Mesenchymal stem cell (in vitro differentiated cells and primary cell): ENCODE measurements at regions not wholly inside any gene's neighbourhood (a gene's known extent, or its start where the extent isn't known, plus 50 kb on each side); places are given as distances from the start of the nearest gene placed in this dataset.
"Not testable (repeated sequence)": the region's sequence is repeated elsewhere in the genome, so short reads cannot be mapped to it uniquely, and the experiment has no call there.

Experiments
- DNase-seq: peaks from one replicate; pipeline ENCODE4 v3.0.0-alpha.2; 2013
- H2AFZ ChIP-seq: one replicate; pipeline ENCODE4 v1.6.1; 2013; ENCODE audit warnings: low read depth, mild to moderate bottlenecking, control low read depth, inconsistent platforms, low read length, moderate library complexity
- H2AK5ac ChIP-seq: 2 replicates; pipeline ENCODE4 v1.6.1; 2013; ENCODE audit warnings: low read length, moderate library complexity, mild to moderate bottlenecking, inconsistent platforms; ENCODE audit not compliant: severe bottlenecking
- H2BK120ac ChIP-seq: one replicate; pipeline ENCODE4 v1.6.1; 2013; ENCODE audit warnings: low read depth, mild to moderate bottlenecking, inconsistent platforms, low read length, moderate library complexity
- H2BK12ac ChIP-seq, 2 experiments: one replicate each; pipeline ENCODE4 v1.6.1; 2013; ENCODE audit warnings: inconsistent platforms in 2 of 2, low read length in 2 of 2, mild to moderate bottlenecking in 2 of 2, moderate library complexity in 2 of 2, control low read depth in 1 of 2
- H2BK15ac ChIP-seq: one replicate; pipeline ENCODE4 v1.6.1; 2013; ENCODE audit warnings: mild to moderate bottlenecking, low read depth, inconsistent platforms; ENCODE audit not compliant: poor library complexity, severe bottlenecking
- H2BK5ac ChIP-seq: 2 replicates; pipeline ENCODE4 v1.6.1; 2013; ENCODE audit warnings: low read depth, mild to moderate bottlenecking, low read length, control low read depth, inconsistent platforms; ENCODE audit not compliant: poor library complexity, severe bottlenecking
- H3K14ac ChIP-seq, 2 experiments: one replicate each; pipeline ENCODE4 v1.6.1; 2013; ENCODE audit warnings: inconsistent platforms in 2 of 2, low read length in 2 of 2, control low read depth in 1 of 2, mild to moderate bottlenecking in 1 of 2, moderate library complexity in 1 of 2
- H3K18ac ChIP-seq, 2 experiments: one replicate each; pipeline ENCODE4 v1.6.1; 2013; ENCODE audit warnings: inconsistent platforms in 2 of 2, low read length in 2 of 2, control low read depth in 1 of 2, low read depth in 1 of 2, mild to moderate bottlenecking in 1 of 2
- H3K23ac ChIP-seq, 2 experiments: one replicate each; pipeline ENCODE4 v1.6.1; 2013; ENCODE audit warnings: inconsistent platforms in 2 of 2, low read length in 2 of 2, mild to moderate bottlenecking in 2 of 2, moderate library complexity in 2 of 2, control low read depth in 1 of 2
- H3K27ac ChIP-seq: 2 replicates; pipeline ENCODE4 v1.5.1; 2013; ENCODE audit warnings: mild to moderate bottlenecking, moderate library complexity, low read length, control low read depth, inconsistent platforms; ENCODE audit not compliant: poor library complexity, severe bottlenecking
- H3K27me3 ChIP-seq, 2 experiments: 2 replicates each; pipeline versions ENCODE4 v1.6.1 to v1.7.0; 2013; ENCODE audit warnings: low read length in 2 of 2, mild to moderate bottlenecking in 2 of 2, moderate library complexity in 2 of 2, control low read depth in 1 of 2, inconsistent platforms in 1 of 2; ENCODE audit not compliant: control insufficient read depth in 1 of 2, insufficient read depth in 1 of 2
- H3K36me3 ChIP-seq, 2 experiments: 2 replicates each; pipeline versions ENCODE4 v1.6.1 to v1.7.0; 2013; ENCODE audit warnings: low read length in 2 of 2, control low read depth in 1 of 2, inconsistent platforms in 1 of 2, low read depth in 1 of 2, mild to moderate bottlenecking in 1 of 2; ENCODE audit not compliant: insufficient read depth in 2 of 2, control insufficient read depth in 1 of 2
- H3K4ac ChIP-seq, 2 experiments: one replicate each; pipeline ENCODE4 v1.6.1; 2013; ENCODE audit warnings: inconsistent platforms in 2 of 2, low read length in 2 of 2, mild to moderate bottlenecking in 2 of 2, moderate library complexity in 2 of 2, control low read depth in 1 of 2, low read depth in 1 of 2
- H3K4me1 ChIP-seq: 2 replicates; pipeline ENCODE4 v1.6.1; 2013; ENCODE audit warnings: low read depth, low read length, control low read depth; ENCODE audit not compliant: control insufficient read depth, insufficient read depth
- H3K4me2 ChIP-seq: 2 replicates; pipeline ENCODE4 v1.6.1; 2013; ENCODE audit warnings: low read length, mild to moderate bottlenecking, inconsistent platforms; ENCODE audit not compliant: poor library complexity, severe bottlenecking
- H3K4me3 ChIP-seq, 2 experiments: 2 replicates each; pipeline versions ENCODE4 v1.5.1 to v1.7.0; 2013; ENCODE audit warnings: low read length in 2 of 2, mild to moderate bottlenecking in 2 of 2, control low read depth in 1 of 2, low read depth in 1 of 2; ENCODE audit not compliant: insufficient read depth in 1 of 2
- H3K79me1 ChIP-seq: replicated peaks from 2 replicates; pipeline ENCODE4 v1.6.1; 2013; ENCODE audit warnings: mild to moderate bottlenecking, control low read depth, low read length, inconsistent platforms; ENCODE audit not compliant: poor library complexity, severe bottlenecking
- H3K9ac ChIP-seq: 2 replicates; pipeline ENCODE4 v1.7.0; 2013; ENCODE audit warnings: mild to moderate bottlenecking, low read length, moderate library complexity
- H3K9me3 ChIP-seq: 2 replicates; pipeline ENCODE4 v1.7.0; 2013; ENCODE audit warnings: mild to moderate bottlenecking, low read length; ENCODE audit not compliant: control insufficient read depth
- H4K8ac ChIP-seq: one replicate; pipeline ENCODE4 v1.6.1; 2013; ENCODE audit warnings: inconsistent platforms, mild to moderate bottlenecking, low read length, moderate library complexity
- H4K91ac ChIP-seq: one replicate; pipeline ENCODE4 v1.6.1; 2013; ENCODE audit warnings: mild to moderate bottlenecking, low read length, inconsistent platforms
- WGBS: methylation state at CpG from one replicate; pipeline ENCODE4 v1.1.7; 2013; ENCODE audit warnings: mixed read lengths; 5-methylcytosine and 5-hydroxymethylcytosine counted together

DNA sequence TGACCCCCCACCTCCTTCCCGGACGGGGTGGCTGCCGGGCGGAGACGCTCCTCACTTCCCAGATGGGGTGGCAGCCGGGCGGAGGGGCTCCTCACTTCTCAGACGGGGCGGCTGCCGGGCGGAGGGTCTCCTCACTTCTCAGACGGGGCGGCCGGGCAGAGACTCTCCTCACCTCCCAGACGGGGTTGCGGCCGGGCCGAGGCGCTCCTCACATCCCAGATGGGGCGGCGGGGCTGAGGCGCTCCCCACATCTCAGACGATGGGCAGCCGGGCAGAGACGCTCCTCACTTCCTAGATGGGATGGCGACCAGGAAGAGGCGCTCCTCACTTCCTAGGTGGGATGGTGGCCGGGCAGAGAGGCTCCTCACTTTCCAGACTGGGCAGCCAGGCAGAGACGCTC, 112.1 kb upstream of the GOT2 start:
- H3K4me3 ChIP-seq, H4K91ac ChIP-seq, H2AFZ ChIP-seq, H2BK15ac ChIP-seq, H2BK5ac ChIP-seq, H3K4ac ChIP-seq, H2BK120ac ChIP-seq, DNase-seq, H4K8ac ChIP-seq, H2AK5ac ChIP-seq, H3K14ac ChIP-seq, H2BK12ac ChIP-seq, H3K27ac ChIP-seq, H3K18ac ChIP-seq, H3K4me1 ChIP-seq, H3K9me3 ChIP-seq, H3K23ac ChIP-seq, H3K36me3 ChIP-seq, H3K79me1 ChIP-seq, H3K4me2 ChIP-seq, H3K27me3 ChIP-seq, H3K9ac ChIP-seq: not testable (repeated sequence)
- WGBS, result 91% methylated on average over 29 of the region's 29 CpGs

DNA sequence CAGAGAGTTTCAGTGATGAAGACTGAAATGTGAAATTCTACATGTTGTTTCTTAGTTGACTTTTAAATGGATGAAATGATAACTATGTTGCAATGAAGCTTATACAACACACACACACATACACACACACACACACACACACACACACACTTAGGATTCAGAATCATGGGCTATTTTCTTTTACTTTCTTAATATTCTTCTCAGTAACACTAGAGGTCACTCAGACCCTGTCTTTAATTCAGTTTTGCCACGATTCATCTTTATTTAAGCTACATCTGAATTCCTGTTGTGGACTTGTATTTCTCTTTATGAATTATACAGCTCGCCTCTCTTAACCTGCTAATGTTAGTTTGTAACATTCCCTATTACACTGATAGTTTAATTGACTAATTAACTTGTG, 109.6 kb upstream of the GOT2 start:
- no peak overlapping the region for H2AK5ac ChIP-seq
- H3K4me1 ChIP-seq, result no peaks in the 10 kb centered on the region
- H3K4ac ChIP-seq, result no peak overlapping the region

DNA sequence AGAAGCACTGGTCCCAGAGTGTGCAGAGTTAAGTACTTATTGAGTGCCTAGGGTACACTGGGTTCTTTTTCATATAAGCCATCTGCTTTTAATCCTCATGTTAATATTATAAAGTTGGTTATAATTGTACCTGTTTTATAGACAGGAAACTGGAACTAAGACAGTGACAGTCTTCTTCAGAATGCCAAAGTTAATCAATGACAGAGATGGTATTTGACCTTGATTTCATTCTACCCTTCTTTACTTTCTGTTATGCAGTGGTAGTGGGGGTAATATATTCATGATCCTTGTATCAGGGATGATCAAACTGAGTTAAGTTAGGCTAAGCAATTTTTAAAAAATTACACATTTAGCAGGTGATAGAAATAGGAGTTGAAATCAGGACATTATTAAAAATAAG, 108.6 kb upstream of the GOT2 start:
- Histone ChIP-seq H3K14ac (no peak overlapping the region), H3K4me3 (no peak overlapping the region), H3K79me1 (no peaks in the 10 kb centered on the region), H3K4me2 (no peak overlapping the region), H3K9me3 (no peaks in the 10 kb centered on the region), H2AFZ (no peak overlapping the region), H2BK12ac (no peak overlapping the region), H3K27ac (no peak overlapping the region), H2AK5ac (no peak overlapping the region), H2BK120ac (no peak overlapping the region), H3K36me3 (no peaks in the 10 kb centered on the region), H3K18ac (no peak overlapping the region), H3K23ac (no peak overlapping the region), H4K91ac (no peak overlapping the region), H2BK5ac (no peak overlapping the region), H3K27me3 (no peaks in the 10 kb centered on the region), H3K9ac (no peak overlapping the region), H3K4ac (no peak overlapping the region), H2BK15ac (no peak overlapping the region), H3K4me1 (no peaks in the 10 kb centered on the region), H4K8ac (no peak overlapping the region)
- no peak for DNase-seq

More for the DNA sequence above, 109.6 kb upstream of the GOT2 start:
- Histone ChIP-seq H2BK5ac (no peak overlapping the region), H3K14ac (no peak overlapping the region), H3K79me1 (no peaks in the 10 kb centered on the region), H2AFZ (no peak overlapping the region), H4K91ac (no peak overlapping the region), H3K4me3 (no peak overlapping the region), H2BK120ac (no peak overlapping the region), H3K27ac (no peak overlapping the region), H4K8ac (no peak overlapping the region), H3K36me3 (no peaks in the 10 kb centered on the region), H3K27me3 (no peaks in the 10 kb centered on the region), H2BK12ac (no peak overlapping the region), H3K9me3 (no peaks in the 10 kb centered on the region), H3K18ac (no peak overlapping the region), H3K4me2 (no peak overlapping the region), H2BK15ac (no peak overlapping the region), H3K23ac (no peak overlapping the region), H3K9ac (no peak overlapping the region)
- no CpG with 5 or more reads among the region's 2 CpGs for WGBS
- peak; percentile 21 for DNase-seq

DNA sequence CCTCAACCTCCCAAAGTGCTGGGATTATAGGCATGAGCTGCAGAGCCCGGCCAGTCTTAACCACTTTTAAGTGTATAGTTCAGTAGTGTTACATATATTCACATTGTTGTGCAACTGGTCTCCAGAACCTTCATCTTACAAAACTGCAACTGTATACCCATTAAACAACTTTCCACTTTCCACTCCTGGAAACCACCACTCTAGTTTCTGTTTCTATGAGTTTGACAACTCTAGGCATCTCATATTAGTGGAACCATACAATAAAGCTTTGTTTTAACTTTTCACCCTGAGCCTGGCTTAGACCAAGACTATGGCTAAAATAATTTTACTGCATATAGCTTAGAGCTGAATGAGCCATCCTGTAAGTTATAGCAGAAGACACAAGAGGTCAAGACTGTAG, 108.0 kb upstream of the GOT2 start:
- Histone ChIP-seq H2BK15ac (no peak overlapping the region), H3K4ac (no peak overlapping the region), H3K4me2 (no peak overlapping the region), H3K27ac (no peak overlapping the region), H2BK12ac (no peak overlapping the region), H3K4me3 (no peak overlapping the region), H2AFZ (no peak overlapping the region), H2AK5ac (no peak overlapping the region), H3K14ac (no peak overlapping the region), H2BK120ac (no peak overlapping the region), H3K9ac (no peak overlapping the region), H3K9me3 (no peaks in the 10 kb centered on the region), H3K18ac (no peak overlapping the region), H3K4me1 (no peaks in the 10 kb centered on the region), H3K36me3 (no peaks in the 10 kb centered on the region), H3K79me1 (no peaks in the 10 kb centered on the region), H3K27me3 (no peaks in the 10 kb centered on the region), H2BK5ac (no peak overlapping the region), H3K23ac (no peak overlapping the region), H4K91ac (no peak overlapping the region), H4K8ac (no peak overlapping the region)
- WGBS, result no CpG with 5 or more reads among the region's 1 CpG
- no peak for DNase-seq
